Testis (tissue), 2 donors: ENCODE measurements at regions not wholly inside any gene's neighbourhood (a gene's known extent, or its start where the extent isn't known, plus 50 kb on each side); places are given as distances from the start of the nearest gene placed in this dataset.
"Not testable (repeated sequence)": the region's sequence is repeated elsewhere in the genome, so short reads cannot be mapped to it uniquely, and the experiment has no call there.

Experiments
- DNase-seq: peaks from one replicate; pipeline ENCODE4 v3.0.0-alpha.2; 2019
- H3K27ac ChIP-seq, 2 donors: fragments of 200-600 bp; sonication (generic); one replicate each; pipeline ENCODE4 v1.5.1; 2019
- H3K27me3 ChIP-seq: fragments of 200-600 bp; sonication (generic); one replicate; pipeline ENCODE4 v1.5.1; 2019
- H3K36me3 ChIP-seq: fragments of 200-600 bp; sonication (generic); one replicate; pipeline ENCODE4 v1.5.1; 2017; ENCODE audit warnings: low read depth; ENCODE audit errors: missing control alignments
- H3K4me1 ChIP-seq: fragments of 200-600 bp; sonication (generic); one replicate; pipeline ENCODE4 v1.5.1; 2019
- H3K4me3 ChIP-seq, 2 donors: fragments of 200-600 bp; sonication (generic); one replicate each; pipeline ENCODE4 v1.5.1; 2017 to 2019
- H3K9me3 ChIP-seq: fragments of 200-600 bp; sonication (generic); one replicate; pipeline ENCODE4 v1.5.1; 2017
- POLR2A ChIP-seq: fragments of 450-650 bp; IDR thresholded peaks from one replicate; pipeline ENCODE4 v1.6.1; 2017; ENCODE audit warnings: antibody characterized with exemption, mild to moderate bottlenecking, moderate library complexity
- WGBS, 2 donors: methylation state at CpG; one replicate each; pipeline ENCODE4 v1.1.5; 2018; 5-methylcytosine and 5-hydroxymethylcytosine counted together
- intact Hi-C: fragments of 100-400 bp; cut with DNase I; formaldehyde crosslinking; loops from one replicate; pipeline ENCODE4 v1.15.1; 2023; ENCODE audit warnings: low total_unique reads
- TF ChIP-seq, protein P1 (sequence below), 3 experiments: fragments of 450-650 bp in 2 of 3; fragments of 200-600 bp in 1 of 3; sonication (generic) in 1 of 3; IDR thresholded peaks; one replicate each; pipeline ENCODE4 v1.5.1; 2016 to 2019; ENCODE audit warnings: antibody characterized with exemption in 3 of 3, mild to moderate bottlenecking in 2 of 3, moderate library complexity in 1 of 3

DNA sequence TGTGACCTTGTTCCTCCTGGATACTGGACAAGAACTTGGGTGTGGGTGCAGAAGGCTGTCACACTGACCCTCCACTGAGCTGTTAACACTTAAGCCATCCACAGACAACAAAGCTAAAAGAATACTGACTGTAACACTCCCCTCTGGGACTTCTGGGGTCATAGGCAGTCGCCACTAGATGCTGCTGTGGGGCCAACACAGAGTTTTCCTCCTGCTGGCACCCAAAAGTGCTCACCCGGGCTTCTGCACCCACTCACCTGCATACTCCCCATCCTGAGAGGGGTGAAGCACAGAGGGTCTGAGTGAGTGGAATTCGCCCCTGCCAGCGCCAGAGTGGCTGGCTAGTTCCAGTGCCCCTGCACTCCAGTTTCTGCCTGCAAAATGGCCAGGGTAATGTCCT lies 422.4 kb upstream of the LMO3 start:
- H3K4me1 ChIP-seq: no peaks in the 10 kb centered on the region
- H3K36me3 ChIP-seq: no peaks in the 10 kb centered on the region
- no peak overlapping the region for H3K4me3 ChIP-seq
- no peak overlapping the region for H3K27ac ChIP-seq
- DNase-seq: no peak
- TF ChIP-seq, protein P1, sequence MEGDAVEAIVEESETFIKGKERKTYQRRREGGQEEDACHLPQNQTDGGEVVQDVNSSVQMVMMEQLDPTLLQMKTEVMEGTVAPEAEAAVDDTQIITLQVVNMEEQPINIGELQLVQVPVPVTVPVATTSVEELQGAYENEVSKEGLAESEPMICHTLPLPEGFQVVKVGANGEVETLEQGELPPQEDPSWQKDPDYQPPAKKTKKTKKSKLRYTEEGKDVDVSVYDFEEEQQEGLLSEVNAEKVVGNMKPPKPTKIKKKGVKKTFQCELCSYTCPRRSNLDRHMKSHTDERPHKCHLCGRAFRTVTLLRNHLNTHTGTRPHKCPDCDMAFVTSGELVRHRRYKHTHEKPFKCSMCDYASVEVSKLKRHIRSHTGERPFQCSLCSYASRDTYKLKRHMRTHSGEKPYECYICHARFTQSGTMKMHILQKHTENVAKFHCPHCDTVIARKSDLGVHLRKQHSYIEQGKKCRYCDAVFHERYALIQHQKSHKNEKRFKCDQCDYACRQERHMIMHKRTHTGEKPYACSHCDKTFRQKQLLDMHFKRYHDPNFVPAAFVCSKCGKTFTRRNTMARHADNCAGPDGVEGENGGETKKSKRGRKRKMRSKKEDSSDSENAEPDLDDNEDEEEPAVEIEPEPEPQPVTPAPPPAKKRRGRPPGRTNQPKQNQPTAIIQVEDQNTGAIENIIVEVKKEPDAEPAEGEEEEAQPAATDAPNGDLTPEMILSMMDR (IDR thresholded peaks at IDR 0.05): no peak
- TF ChIP-seq POLR2A: no peak
- WGBS, 2 donors: 63 to 64% methylated on average over 4 of the region's 4 CpGs
- intact Hi-C loops: no loop called here
- no peaks in the 10 kb centered on the region for H3K9me3 ChIP-seq
- no peaks in the 10 kb centered on the region for H3K27me3 ChIP-seq

DNA sequence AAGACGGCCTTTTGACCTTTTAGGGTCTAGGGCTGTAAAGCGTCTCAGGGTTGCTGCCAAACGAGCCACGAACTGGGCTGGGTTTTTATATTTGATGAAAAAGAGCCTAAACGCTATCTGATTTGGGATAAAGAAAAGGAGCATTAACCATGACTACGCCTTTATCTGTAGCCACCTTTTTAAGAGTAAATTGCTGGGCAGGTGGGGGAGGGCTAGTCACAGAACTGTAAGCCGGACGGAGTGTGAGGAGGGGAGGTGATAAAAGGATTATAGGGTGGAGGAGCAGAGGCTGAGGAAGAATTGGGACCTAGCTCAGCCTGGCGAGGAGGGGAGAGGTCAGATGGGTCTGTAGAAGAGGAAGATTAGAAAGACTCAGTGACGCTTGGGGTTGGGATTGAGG lies 419.5 kb upstream of the LMO3 start:
- H3K4me3 ChIP-seq, H3K36me3 ChIP-seq, DNase-seq, H3K27me3 ChIP-seq, intact Hi-C loops, H3K4me1 ChIP-seq, H3K9me3 ChIP-seq, H3K27ac ChIP-seq: not testable (repeated sequence)
- 65 to 78% methylated on average over 10 of the region's 10 CpGs for WGBS, 2 donors

DNA sequence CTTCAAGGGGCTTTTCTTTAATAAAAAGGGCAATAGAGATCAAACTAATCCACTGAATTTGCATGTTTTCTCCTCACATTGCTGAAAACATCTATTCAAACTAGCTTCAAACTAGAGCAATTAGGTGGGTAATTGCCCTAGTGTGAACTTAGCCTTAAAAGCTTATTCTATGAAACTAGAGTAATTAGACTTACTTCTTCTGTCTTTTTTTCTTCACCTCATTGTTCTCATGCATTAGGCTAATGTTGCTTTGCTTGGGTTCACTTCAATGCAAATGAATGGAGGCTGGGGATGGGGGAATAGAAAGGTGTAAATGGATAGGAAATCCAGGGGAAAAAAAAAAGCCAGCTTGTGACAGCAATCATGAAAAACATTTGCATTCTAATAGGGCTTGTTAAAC lies 414.8 kb upstream of the LMO3 start:
- no peak for DNase-seq
- TF ChIP-seq, protein P1 (IDR thresholded peaks at IDR 0.05): no peak
- TF ChIP-seq POLR2A: no peak
- intact Hi-C loops: no loop called here
- no peaks in the 10 kb centered on the region for H3K36me3 ChIP-seq
- H3K9me3 ChIP-seq: no peaks in the 10 kb centered on the region
- no peak overlapping the region for H3K4me3 ChIP-seq
- no peak overlapping the region for H3K27ac ChIP-seq
- H3K27me3 ChIP-seq: no peaks in the 10 kb centered on the region
- no peaks in the 10 kb centered on the region for H3K4me1 ChIP-seq

DNA sequence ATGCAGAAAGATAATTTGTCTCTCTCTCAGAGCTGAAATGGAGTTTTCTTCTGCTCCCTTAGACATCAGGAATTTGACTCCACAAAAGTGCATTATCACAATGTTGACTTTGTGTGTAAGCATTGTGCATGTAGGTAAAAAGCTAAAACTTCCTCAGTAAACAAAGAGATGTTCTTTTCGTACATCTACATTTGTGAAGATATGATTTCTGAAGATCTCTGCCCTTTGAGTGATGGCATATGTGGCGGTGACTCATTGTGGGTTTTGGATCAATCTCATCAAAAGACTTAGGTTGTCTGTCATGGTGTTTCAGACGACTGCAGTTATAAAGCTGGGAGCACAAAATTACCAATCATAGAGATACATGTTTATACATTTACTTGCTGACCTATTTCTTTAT lies 411.4 kb upstream of the LMO3 start:
- H3K36me3 ChIP-seq: no peaks in the 10 kb centered on the region
- H3K27me3 ChIP-seq: no peaks in the 10 kb centered on the region
- H3K4me3 ChIP-seq: no peak overlapping the region
- 86 to 94% methylated on average over 3 of the region's 3 CpGs for WGBS, 2 donors
- intact Hi-C loops: no loop called here
- no peaks in the 10 kb centered on the region for H3K4me1 ChIP-seq
- H3K9me3 ChIP-seq: no peaks in the 10 kb centered on the region
- no peak for DNase-seq
- no peak overlapping the region for H3K27ac ChIP-seq
- TF ChIP-seq, protein P1 (IDR thresholded peaks at IDR 0.05): no peak
- TF ChIP-seq POLR2A: no peak

DNA sequence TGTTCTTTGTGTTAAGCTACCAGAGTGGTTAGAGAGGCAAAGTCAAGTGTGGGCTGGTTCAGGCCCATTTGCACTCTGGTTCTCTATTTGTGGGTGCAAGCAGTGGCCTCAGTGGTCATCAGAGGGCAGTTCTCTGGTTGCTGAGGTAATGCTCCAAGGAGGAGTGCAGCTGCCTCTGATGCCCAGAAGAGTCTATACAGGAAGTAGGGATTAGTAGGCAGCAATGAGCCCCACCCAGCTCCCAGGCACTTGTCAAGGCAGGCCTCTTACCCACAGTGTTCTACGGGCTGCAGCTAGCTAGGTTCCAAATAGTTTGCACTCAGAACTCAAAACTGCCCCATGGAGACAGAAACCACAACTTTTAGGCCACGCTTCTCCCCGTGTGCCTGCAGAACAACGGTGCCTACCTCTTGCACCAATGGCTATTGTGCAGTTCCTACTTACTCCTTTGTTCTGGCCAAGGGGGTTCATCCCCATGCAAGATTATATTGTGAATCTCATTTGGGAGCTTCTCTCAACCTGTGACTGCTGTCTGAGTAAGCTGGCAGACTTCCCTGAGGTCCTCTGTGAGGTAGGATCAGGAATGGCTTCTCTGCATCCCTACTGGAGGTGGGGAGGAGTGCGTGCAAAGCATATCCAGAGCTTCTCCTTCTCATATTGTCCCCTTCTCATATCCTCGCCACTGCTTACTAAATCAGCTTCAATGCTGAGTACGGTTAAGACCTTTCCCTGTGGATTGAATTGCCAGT lies 410.3 kb upstream of the LMO3 start:
- Histone ChIP-seq H3K27ac (no peak overlapping the region), H3K36me3 (no peaks in the 10 kb centered on the region), H3K9me3 (no peaks in the 10 kb centered on the region), H3K4me1 (no peaks in the 10 kb centered on the region), H3K4me3 (no peak overlapping the region), H3K27me3 (no peaks in the 10 kb centered on the region)
- WGBS, 2 donors: 91 to 94% methylated on average over 7 of the region's 7 CpGs
- DNase-seq: no peak
- intact Hi-C loops: no loop called here
- TF ChIP-seq, protein P1 (IDR thresholded peaks at IDR 0.05): no peak
- TF ChIP-seq POLR2A: no peak
